Osteocyte (in vitro differentiated cells): ENCODE measurements at regions not wholly inside any gene's neighbourhood (a gene's known extent, or its start where the extent isn't known, plus 50 kb on each side); places are given as distances from the start of the nearest gene placed in this dataset.

Experiments
- DNase-seq: peaks from one replicate; pipeline ENCODE4 v3.0.0; 2021; ENCODE audit warnings: mixed read lengths; ENCODE audit not compliant: unreplicated experiment; ENCODE audit errors: extremely low spot score
- H3K27ac Mint-ChIP-seq: one replicate; pipeline ENCODE4 v1.8.0; 2021; ENCODE audit warnings: mild to moderate bottlenecking, mixed read lengths; ENCODE audit not compliant: unreplicated experiment
- H3K27me3 Mint-ChIP-seq: one replicate; pipeline ENCODE4 v1.8.0; 2021; ENCODE audit warnings: mixed read lengths; ENCODE audit not compliant: unreplicated experiment
- H3K36me3 Mint-ChIP-seq: one replicate; pipeline ENCODE4 v1.8.0; 2021; ENCODE audit warnings: mixed read lengths; ENCODE audit not compliant: unreplicated experiment
- H3K4me1 Mint-ChIP-seq: one replicate; pipeline ENCODE4 v1.8.0; 2021; ENCODE audit warnings: mixed read lengths; ENCODE audit not compliant: unreplicated experiment
- H3K4me3 Mint-ChIP-seq: one replicate; pipeline ENCODE4 v1.8.0; 2021; ENCODE audit warnings: mild to moderate bottlenecking, moderate library complexity, mixed read lengths; ENCODE audit not compliant: unreplicated experiment
- H3K9me3 Mint-ChIP-seq: one replicate; pipeline ENCODE4 v1.8.0; 2021; ENCODE audit warnings: mixed read lengths; ENCODE audit not compliant: unreplicated experiment
- TF ChIP-seq, protein P1 (sequence below): fragments of 200-600 bp; sonication (generic); IDR thresholded peaks from 2 replicates; pipeline ENCODE4 v1.5.0; 2021; ENCODE audit warnings: antibody characterized with exemption, mild to moderate bottlenecking, moderate library complexity

DNA sequence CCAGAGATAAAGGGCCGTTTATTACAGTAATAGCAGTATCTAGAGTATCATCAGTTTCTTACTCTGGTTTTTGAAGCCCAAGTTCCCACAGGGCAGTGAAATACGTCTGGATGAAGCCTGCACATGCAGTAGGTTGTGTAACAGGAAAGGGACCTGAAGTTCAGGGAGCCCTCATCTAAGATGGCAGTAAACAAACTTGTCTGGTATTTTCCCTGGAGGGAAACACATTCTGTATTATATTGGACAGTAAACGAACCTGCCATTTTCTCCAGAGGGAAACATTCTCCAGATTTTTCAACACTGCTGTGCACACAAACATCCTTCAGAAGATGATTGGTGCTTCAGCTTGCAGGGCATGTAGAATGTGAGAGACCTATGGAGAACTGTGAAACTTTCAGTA lies 189.9 kb downstream of the TFEC start:
- Mint-ChIP-seq H3K36me3 (no peaks in the 10 kb centered on the region), H3K27ac (no peak overlapping the region), H3K4me1 (peaks cover 22% of the 10 kb centered on the region)

DNA sequence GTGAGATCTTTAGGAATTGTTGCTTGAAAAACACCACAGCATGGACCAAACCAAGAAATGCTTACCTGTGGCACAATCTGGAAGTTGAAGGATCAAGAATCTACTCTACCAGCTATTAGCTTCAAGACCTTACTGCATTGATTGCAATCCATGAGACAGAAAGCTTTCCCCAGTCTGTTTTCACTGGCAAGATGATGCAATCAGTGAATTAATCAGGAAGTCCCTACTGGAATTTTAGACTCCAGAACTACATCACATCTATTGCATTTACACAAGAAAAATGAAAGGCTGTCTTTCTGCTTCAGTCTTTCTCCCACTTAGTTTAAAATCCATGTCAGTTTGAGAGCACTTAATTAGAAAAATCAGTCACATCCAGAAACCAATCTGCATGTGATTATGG lies 191.7 kb downstream of the TFEC start:
- DNase-seq: no peak
- H3K27me3 Mint-ChIP-seq: peaks cover 6% of the 10 kb centered on the region
- H3K4me1 Mint-ChIP-seq: peaks cover 22% of the 10 kb centered on the region
- H3K9me3 Mint-ChIP-seq: no peaks in the 10 kb centered on the region
- no peak overlapping the region for H3K4me3 Mint-ChIP-seq
- TF ChIP-seq, protein P1, sequence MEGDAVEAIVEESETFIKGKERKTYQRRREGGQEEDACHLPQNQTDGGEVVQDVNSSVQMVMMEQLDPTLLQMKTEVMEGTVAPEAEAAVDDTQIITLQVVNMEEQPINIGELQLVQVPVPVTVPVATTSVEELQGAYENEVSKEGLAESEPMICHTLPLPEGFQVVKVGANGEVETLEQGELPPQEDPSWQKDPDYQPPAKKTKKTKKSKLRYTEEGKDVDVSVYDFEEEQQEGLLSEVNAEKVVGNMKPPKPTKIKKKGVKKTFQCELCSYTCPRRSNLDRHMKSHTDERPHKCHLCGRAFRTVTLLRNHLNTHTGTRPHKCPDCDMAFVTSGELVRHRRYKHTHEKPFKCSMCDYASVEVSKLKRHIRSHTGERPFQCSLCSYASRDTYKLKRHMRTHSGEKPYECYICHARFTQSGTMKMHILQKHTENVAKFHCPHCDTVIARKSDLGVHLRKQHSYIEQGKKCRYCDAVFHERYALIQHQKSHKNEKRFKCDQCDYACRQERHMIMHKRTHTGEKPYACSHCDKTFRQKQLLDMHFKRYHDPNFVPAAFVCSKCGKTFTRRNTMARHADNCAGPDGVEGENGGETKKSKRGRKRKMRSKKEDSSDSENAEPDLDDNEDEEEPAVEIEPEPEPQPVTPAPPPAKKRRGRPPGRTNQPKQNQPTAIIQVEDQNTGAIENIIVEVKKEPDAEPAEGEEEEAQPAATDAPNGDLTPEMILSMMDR: no peak
- no peaks in the 10 kb centered on the region for H3K36me3 Mint-ChIP-seq
- no peak overlapping the region for H3K27ac Mint-ChIP-seq

More for the DNA sequence above, 189.9 kb downstream of the TFEC start:
- Mint-ChIP-seq H3K27me3 (peaks cover 3% of the 10 kb centered on the region), H3K9me3 (no peaks in the 10 kb centered on the region), H3K4me3 (no peak overlapping the region)
- TF ChIP-seq, protein P1: no peak
- no peak for DNase-seq

DNA sequence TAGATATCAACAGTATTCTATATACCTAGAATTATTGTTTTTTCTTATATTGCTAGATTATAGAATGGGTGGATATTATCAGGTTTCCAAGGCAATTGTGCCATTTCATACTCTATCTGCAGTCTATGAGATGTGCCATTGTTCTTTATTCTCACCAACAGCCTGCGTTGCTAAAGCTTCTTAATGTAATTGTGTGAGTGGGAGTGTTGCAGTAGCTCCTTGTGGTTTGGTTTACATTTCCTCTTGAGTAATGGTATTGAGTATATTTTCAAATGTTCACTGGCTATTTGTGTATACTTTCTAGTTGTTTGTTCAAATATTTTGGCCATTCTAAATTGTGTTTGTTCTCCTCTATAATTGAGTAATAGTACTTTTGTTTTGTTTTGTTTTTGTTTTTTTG lies 199.2 kb downstream of the TFEC start:
- no peaks in the 10 kb centered on the region for H3K36me3 Mint-ChIP-seq
- H3K27ac Mint-ChIP-seq: no peak overlapping the region
- no peak overlapping the region for H3K4me3 Mint-ChIP-seq
- no peak for DNase-seq
- H3K27me3 Mint-ChIP-seq: peaks cover 6% of the 10 kb centered on the region
- no peaks in the 10 kb centered on the region for H3K4me1 Mint-ChIP-seq
- TF ChIP-seq, protein P1: no peak
- no peaks in the 10 kb centered on the region for H3K9me3 Mint-ChIP-seq

DNA sequence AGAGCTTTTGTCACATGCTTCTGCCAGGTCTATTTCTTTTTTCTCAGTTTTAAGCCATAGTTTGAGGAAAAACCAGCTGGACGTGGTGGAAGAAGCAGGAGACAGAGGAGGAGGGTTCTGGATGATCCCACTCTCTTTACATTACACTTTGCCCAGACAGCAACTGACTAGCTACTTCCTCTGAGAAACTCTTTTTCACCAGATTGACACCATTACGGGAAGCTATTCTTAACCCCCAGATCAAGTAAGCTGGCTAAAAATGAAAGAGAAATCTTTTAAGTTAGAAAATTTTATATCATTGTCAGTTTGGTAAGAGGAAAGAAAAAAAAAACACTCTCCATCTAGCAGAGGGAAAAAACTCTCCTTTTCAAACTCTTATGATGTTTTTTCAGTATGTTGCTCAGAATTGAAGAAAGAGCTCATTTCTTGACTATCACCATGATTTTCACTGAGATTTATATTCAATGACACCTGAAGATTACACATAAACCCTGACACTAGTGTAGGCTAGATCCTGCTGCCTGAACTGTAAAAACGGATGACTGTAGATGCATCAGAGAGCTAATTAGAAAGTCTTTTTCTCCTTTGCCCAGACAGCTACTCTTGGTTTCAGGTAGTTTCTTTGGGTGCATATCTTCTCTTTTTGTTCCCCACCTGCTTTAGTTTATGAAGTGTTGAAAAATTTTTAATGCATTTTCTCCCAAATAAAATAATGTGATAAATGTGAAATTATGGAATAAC lies 203.1 kb downstream of the TFEC start:
- Mint-ChIP-seq H3K36me3 (no peaks in the 10 kb centered on the region), H3K9me3 (no peaks in the 10 kb centered on the region), H3K27ac (no peak overlapping the region), H3K4me1 (peaks cover 6% of the 10 kb centered on the region), H3K27me3 (no peaks in the 10 kb centered on the region), H3K4me3 (no peak overlapping the region)
- TF ChIP-seq, protein P1: no peak
- no peak for DNase-seq

DNA sequence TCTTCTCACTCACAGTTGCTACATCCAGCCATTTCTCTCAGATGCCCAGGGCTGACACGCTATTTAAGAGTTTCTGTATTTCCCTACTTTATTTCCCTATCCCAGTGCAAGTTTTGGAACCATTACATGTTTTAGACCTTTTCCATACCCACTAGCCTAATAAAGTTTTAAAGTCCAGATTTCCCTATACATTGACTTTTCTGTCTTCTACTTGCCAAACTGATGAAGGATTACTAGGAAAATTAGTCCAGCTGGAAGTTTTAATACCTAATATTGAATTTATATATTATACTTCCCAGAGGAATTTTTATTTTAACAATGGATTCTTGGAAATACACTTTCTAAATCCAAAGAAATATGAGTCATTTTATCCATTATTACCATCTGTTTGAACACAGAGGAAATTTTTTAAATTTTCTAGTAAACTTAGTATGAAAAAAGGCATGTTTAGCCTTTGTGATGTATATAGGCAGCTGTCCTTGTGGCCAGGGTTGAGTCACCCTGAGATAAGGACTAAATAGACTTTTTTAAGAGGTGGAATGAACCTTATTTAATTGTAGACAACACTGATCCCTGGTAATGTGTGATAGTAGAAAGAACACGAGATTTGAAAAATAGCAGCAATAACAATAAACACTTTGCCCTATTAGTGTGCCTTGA lies 205.0 kb downstream of the TFEC start:
- Mint-ChIP-seq H3K36me3 (no peaks in the 10 kb centered on the region), H3K4me1 (peaks cover 19% of the 10 kb centered on the region), H3K4me3 (no peak overlapping the region), H3K27ac (no peak overlapping the region), H3K27me3 (no peaks in the 10 kb centered on the region), H3K9me3 (no peaks in the 10 kb centered on the region)
- TF ChIP-seq, protein P1: no peak
- no peak for DNase-seq
